NCI-H1105 (cell line): ENCODE measurements at regions not wholly inside any gene's neighbourhood (a gene's known extent, or its start where the extent isn't known, plus 50 kb on each side); places are given as distances from the start of the nearest gene placed in this dataset.
A peak's percentile ranks its signal among the peaks of the same experiment; 100 is the strongest.
"Not testable (repeated sequence)": the region's sequence is repeated elsewhere in the genome, so short reads cannot be mapped to it uniquely, and the experiment has no call there.

Experiments used
- DNase-seq: peaks from one replicate; lab custom pipeline; 2025; lab: John Stamatoyannopoulos, UW

DNA sequence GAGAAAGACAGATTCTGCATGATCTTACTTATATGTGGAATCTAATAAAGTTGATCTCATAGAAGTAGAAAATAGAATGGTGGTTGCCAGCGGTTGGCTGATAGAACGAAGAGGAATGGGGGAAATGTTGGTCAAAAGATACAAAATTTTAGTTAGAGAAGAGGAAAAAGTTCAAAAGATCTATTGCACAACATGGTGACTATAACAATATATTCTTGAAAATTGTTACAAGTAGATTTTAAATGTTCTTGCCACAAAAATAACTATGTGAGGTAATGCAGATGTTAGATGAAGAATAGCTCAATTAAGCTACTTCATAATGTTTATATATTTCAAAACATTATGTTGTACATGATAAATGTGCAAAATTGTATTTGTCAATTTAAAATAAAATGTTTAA lies 112.3 kb upstream of the SMIM30 start:
- DNase-seq = no peak

DNA sequence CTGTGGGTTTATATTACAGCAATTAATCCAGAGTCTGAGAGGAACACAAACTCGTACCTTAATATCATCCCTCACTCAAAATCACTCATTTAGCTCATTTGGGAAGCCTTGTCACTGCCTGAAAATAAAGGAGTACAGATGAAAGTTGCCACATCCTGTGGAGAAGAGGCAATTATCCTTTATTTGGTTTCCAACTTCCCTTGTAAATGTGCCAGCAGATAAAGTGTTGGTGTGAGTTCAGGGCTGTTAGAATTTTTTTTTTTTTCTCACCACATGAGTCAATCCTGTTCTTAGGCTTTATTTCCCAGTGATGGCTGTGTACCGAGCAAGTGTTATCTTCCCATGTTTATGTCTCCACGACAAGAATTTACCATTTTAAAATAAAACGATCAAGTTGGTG lies 99.0 kb upstream of the SMIM30 start:
- DNase-seq = peak; percentile 62

DNA sequence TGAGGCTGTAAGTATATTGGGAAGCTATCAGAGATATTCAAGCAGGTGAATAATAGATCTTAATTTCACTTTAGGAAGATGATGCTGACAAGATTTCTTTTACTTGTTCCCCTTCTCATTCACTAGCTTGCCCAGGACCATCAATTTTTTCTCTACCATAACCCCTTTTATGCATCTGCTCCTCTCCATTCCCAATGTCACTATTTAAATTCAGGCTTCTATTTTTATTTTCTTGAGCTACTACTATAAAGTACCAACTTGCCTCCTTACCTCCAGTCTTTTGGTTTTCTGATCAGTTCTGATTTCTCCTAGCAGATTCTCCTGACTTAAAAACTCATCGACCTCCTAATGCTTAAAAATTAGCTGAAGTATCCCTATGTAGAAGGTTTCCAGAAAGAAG lies 97.7 kb upstream of the SMIM30 start:
- DNase-seq = no peak

DNA sequence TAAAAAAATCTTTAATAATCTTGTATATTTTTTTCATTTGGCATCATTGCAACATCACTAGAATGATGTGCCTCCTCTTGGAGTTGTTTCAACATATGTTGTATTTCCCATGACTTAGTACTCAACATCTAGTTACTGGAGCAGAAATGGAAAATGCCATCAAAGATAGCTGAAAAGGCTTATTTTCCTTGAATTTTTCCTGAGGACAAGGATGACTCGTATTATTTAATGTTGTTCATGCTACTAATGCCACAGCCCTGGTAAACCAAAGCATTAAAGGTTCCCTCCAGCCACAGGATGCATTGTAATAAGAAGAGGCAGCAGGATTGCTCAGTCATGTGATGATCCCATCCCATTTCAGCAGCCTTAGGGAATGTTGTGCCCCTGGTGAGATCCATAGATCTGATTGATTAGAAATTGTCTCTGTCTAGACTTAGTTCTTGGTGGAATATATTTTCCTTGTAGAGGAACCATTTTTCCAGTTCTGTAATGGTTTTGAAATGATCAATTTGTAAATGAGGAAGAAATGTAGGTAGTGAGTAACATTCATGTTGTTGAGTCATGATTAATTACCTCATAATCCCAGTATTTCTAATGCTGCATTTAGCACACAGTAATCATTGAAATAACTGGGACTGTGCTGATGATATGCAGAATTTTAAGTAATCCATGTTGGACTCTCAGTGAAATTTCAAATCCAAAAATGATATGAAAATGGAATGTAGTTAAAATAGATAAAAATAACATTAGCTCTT lies 91.3 kb upstream of the SMIM30 start:
- DNase-seq = no peak

DNA sequence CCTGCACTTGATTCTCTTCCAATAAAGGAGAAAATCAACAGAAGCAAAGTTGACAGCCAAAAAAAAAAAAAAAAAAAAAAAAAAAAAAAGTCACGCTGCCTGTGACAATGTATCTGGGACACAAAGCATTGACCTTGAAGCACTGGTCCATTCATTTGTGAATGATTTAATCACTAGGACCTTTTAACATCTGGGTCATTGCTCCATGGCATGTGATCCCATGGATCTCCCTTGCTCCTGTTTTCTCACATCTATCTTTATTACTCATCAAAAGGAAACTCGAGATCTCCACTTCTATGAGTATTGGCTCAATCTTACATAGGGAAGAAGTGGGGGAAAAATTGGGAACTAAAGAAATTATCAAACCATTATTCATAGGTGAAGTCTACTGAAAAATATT lies 89.6 kb upstream of the SMIM30 start:
- no peak for DNase-seq

DNA sequence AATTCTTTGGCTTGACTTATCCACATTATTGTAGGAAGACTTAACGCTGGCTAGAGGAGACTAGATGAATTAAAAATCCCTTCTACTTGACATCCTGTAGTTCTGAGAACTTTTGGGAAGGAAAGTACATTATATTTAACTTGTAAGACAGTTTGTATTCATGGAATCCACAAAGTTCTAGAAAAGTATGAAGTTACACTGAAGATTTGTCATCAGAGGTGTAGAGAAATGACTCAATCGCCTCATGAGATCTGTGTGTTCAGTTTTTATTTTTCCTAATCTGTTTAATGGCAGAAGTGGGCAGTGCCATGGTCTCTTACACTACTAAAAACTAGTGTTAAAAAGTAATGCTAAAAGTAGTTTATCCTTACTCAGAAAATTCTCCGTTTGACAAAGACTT lies 89.1 kb upstream of the SMIM30 start:
- DNase-seq = no peak

DNA sequence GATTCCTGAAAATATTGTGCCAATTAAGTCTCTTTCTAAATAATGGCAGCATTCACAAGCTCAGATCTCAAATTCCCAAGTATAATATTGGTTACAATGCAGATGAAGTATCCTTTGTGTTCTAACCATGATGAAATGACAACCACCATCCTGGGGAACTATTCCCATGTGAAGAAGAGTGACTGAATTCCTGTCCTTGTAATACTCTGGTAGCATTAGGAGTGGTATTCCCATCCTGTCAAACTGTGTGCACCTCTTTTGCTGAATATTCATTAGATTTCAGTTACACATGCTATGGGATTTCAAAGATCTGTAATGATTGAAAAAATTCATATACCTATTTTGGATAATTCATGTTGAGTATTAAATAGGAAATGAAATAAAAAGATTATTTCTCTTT lies 86.1 kb upstream of the SMIM30 start:
- no peak for DNase-seq

DNA sequence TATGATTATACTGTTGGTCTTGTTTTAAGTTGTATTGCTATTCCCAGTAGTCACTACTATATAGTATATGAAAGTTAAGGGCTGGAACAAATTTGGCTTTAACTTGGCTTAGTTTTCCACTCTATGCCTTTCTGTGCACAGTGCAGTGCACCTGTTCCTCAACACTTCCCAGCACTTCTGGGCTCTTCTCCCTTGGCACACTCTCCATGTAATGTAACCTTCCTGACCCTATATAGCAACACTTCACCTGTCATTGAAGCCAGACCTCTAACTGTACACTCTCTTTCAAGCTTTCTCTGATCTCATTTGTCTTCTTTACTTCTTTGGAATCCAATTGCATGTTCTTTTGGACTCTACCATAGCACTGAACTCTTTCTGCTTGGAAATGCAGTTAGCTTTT lies 83.9 kb upstream of the SMIM30 start:
- no peak for DNase-seq

DNA sequence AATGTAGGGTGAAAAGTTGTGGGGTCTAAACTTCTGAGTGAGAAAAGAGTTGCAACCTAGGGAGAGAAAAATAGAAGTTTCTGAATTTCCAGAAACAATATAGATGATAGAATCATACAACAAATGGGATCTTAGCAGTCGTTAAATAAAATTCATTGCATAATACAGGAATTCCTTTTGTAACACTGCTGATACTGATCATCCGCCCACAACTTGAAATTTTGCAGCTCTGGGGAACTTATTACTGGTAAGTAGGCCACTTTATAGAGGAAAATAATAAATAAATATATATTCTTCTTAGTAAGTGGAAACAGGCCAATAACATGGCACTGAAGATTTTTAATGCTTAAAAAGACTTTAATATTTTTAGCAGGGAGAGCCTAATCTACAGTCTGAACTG lies 81.9 kb upstream of the SMIM30 start:
- DNase-seq = no peak

DNA sequence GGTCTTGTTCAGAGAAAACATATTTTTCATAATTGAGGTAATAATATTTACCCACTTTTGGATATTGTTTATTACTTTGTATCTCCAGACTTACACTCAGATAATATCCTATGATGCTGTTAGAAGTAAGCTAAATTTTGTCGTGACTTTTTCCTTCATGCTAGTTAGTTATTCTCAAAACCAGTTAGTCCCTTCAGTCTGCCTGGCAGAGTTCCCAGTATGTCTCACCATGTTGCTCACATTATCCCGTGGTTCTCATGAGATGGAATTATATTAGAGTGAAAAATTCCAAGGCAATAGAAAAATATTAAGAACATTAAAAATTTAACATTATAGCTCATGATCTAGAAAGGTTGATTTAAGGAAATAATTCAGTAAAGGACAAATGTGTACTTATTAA lies 81.5 kb upstream of the SMIM30 start:
- DNase-seq = no peak

DNA sequence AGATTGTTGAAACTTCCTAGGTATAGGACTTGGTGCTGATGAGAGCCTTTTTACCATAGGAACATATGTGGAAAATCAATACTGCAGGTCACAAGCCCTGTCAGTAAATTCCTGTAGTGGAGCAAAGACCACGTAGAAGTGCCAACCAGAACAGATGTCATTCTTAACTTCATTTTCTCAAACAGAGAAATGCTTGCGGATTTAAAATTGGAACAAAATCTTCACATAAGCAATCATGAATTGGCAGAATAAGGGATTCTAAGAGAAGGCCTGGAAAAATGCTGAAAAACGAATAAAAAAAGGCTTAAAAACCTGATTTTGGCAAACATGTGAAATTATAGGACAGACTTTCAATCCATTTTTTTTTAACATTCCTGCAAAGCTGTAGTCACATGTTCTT lies 80.8 kb upstream of the SMIM30 start:
- DNase-seq = no peak

DNA sequence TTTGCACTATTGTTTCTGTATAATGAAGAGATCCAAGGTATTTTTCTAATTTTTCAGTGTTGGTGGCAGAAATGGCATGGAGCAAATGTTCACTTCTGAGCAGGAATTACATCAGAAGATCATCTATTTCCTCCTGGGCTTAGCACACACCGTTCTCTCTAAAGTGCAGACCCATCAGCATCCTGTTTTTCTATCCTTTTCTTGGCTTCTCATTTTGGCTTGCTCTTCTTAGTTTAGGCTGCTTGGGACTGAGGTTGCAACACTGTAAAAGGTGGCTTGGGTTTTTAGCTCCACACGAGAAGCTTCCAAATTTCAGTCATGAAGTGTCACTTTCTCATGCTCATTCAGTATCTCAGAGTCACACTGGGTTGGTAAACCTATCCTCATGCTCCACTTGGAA lies 79.9 kb upstream of the SMIM30 start:
- DNase-seq = no peak

DNA sequence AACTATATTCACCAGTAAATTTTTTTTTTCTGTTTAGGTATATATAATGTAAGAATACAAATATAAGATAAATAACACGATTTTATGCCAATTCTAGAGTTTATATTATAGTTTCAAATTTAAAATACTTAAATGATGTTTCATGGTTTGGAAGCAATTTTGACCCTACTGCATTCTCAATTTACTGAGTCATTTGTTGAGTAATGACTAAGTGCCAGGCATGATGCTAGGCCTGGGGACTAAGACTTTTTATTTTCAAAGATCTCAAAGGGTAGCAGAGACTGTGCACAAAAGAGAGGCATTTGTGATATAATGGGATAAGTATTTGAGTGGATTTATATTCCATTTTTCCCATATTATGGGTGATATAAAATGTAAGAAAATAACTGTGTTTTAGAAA lies 78.9 kb upstream of the SMIM30 start:
- no peak for DNase-seq

DNA sequence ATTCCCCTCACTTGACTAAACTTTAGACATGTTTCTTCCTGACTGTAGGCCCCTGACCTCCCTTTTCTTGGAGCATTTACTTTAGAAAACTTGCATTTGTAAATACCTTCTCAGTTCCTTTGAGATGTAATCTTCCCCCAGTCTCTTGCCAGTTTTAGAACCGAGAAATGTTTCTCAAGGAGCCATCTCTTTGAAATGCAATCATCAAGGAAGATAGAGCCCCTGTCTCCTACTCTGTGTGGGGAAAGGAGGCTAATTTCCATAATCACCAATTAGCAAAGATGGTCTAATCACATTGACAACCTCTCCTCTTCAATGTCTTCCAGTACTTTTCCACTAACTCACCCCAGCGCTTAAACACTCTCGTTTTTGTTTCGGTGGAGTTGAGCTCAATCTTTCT lies 70.0 kb upstream of the SMIM30 start:
- no peak for DNase-seq

DNA sequence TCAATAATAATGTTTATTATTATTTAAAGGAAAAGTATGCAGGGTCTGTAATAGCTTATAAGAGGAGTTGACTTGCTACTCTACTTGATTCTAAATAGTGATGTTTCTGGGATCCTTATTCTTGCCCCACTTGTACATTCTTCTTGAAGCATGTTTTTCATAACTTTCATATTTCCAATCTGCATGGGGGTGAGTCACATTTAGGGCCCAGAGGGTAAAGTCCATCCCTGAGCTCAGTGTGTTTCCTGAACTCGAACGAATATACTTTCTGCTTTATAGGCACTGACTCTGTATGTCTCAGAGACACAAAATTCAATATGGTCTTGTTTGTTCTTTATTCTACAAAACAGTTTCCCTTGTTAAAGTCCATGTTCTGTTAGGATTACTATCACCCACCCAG lies 61.0 kb upstream of the SMIM30 start:
- no peak for DNase-seq

DNA sequence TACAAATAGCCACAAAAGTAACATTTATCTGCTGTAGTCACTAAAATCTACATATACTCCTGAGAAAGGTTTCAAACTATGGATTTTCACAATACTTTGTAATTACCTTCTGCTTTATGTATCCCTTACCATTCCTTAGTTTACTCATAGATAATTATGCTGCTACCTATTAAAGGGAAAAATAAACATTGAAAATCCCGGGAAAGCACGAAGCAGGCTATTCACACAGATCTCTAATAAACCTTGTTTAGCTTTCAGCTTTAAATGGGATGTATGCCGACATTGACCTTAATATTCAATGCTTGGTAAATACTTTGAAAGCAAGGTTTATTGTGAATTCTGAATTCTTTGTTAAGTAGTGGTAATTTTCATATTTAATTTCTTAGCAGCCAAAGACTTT lies 58.5 kb upstream of the SMIM30 start:
- no peak for DNase-seq

DNA sequence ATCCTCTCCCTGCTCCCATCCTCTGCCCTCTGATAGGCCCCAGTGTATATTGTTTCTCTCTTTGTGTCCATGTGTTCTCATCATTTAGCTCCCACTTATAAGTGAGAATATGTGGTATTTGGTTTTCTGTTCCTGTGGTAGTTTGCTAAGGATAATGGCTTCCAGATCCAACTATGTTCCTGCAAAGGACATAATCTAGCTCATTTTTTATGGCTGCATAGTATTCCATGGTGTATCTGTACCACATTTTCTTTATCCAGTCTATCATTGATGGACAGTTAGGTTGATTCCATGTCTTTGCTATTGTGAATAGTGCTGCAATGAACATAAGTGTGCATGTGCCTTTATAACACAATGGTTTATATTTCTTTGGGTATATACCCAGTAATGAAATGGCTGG lies 57.8 kb upstream of the SMIM30 start:
- not testable (repeated sequence) for DNase-seq

DNA sequence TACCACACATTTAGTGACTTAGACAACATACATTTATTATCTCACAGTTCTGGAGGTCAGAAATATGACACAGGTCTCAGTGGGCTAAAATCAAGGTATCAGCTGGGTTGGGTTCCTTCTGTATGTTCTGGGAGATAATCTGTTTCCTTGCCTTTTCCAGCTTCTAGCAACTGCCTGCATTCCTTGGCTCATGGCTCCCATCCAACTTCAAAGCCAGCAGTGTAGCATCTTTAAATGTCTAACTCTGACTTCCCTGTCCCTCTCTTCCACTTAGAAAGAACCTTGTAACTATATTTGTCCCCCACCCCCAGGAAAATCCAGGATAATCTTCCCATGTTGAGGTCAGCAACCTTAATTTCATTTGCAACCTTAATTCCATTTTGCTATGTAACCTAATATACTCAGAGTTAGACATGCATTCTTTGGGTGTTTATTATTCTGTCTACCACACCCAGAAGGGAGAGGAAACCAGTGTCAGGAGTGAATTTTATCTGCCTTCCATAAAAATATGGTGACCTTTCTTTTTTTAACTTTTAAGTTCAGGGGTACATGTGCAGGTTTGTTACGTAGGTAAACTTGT lies 57.3 kb upstream of the SMIM30 start:
- DNase-seq = no peak

DNA sequence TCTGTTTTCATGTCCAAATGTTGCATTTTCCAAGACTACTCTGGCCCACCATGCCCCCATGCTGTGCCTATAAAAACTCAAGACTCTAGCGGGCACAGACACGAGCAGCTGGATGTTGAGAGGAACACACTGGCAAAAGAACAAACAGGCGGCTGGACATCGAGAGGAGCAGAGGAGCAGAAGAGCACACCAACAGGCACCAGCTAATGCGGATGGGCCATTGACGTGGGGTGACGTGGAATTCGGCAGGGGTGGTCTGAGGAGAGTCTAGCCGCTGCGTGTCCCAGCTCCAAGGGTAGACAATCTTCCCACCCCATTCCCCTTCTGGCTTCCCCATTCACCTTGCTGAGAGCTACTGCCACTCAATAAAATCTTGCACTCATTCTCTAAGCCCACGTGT lies 54.4 kb upstream of the SMIM30 start:
- no peak for DNase-seq

DNA sequence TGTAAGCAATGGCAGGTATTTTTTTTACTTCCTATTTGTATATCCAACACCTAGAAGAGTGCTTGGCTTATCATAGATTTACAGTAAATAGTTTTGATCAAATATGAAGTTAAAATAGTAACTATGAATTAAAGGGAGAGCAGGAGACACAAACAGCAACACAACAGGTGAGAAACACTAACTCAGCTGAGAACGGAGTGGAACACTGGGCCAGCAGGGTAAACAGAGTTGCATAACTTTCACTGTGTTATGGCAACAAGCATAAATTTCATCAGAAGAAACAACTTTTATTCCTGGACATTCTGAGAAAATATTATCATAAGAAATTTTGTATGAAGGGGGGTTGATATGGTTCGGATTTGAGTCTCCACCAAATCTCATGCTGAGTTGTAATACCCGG lies 52.2 kb upstream of the SMIM30 start:
- DNase-seq = no peak
